ENCODE measurements at regions not wholly inside any gene's neighbourhood (a gene's known extent, or its start where the extent isn't known, plus 50 kb on each side); places are given as distances from the start of the nearest gene placed in this dataset.
"Not testable (repeated sequence)": the region's sequence is repeated elsewhere in the genome, so short reads cannot be mapped to it uniquely, and the experiment has no call there.

DNA sequence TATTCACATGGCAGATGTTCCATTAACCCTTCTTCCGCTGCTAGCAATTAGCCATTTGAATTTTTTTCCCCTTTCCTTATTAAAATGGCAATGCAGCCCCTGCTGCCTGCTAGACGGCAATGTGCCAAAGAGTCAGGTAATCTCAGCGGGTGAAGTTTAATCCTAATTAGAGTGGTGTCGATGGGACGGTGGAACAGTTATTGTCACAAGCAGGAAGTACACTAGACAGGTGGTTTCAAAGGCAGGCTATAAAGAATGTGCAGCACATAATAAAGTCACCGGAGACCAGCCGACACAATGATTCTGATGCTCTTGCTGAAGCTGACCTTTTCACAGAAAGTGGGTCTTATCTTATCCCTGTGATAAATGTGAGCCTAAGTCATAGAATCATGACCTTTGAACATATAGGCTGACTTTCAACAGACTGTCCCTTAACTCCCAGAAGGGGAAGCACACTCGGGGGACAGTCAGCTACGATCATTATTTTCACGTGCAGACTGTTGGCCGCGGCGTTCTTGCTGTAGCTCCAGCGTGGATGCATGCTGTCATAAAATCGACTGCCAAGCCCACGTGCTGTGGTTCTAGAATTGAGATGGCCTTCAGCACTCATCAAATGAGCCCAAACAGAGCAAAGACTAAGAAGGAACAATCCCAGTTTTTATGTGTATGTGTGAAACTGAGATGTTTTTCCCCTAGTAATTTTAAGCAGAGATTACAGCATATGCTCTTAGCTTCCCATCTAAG, 926.2 kb upstream of the SOX11 start:
- H3K9me3 Mint-ChIP-seq, result peaks cover 11 to 12% of the 10 kb centered on the region in 2 donors
- H3K27ac Mint-ChIP-seq, result no peak overlapping the region
- DNase-seq (ENCODE audit: low spot score in 2 of 2), result no peak
- ATAC-seq, result no peak
- H3K36me3 Mint-ChIP-seq, result no peaks in the 10 kb centered on the region

DNA sequence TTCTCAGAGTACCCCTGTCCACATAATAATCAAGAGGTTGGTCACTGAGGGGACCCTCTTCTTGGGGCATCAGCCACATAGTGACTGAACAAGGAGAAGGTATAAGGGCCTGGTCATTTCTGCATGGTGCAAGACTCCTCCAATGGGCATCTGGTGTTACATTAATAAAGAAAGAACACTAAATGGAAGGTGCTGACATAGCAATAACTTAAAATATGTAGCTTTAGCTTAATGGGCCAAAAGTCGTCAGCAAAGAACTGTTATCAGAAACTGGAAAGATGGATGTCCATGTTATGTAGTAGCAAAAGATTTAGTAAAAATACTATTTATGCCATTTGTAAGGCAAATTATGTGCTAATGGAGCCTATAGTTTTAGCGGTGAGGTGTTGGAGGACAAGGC, 916.5 kb upstream of the SOX11 start:
- Mint-ChIP-seq H3K36me3 (no peaks in the 10 kb centered on the region), H3K27ac (no peak overlapping the region), H3K9me3 (peaks cover 7 to 25% of the 10 kb centered on the region in 2 donors)
- DNase-seq (ENCODE audit: low spot score in 2 of 2), result no peak
- ATAC-seq, result no peak

DNA sequence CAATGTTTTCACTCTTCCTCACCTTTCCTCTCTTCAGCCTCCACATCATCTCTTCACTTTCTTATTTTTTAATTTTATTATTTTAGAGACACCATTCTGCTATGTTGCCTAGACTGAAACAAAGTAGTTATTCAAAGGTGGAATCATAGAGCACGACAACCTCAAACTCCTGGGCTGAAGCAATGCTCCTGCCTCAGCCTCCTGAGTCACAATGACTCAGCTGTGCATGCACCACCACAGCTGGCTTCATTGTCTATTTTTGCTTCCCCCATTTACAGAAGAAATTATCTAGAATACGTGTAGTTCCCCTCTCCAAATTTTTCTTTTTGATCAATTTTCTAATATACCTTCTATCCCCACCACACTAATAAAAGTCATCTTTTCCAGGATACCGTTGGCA, 911.5 kb upstream of the SOX11 start:
- H3K36me3 Mint-ChIP-seq, result no peaks in the 10 kb centered on the region
- peaks cover 9 to 24% of the 10 kb centered on the region in 2 donors for H3K9me3 Mint-ChIP-seq
- no peak for ATAC-seq
- H3K27ac Mint-ChIP-seq, result no peak overlapping the region
- no peak for DNase-seq (ENCODE audit: low spot score in 2 of 2)

DNA sequence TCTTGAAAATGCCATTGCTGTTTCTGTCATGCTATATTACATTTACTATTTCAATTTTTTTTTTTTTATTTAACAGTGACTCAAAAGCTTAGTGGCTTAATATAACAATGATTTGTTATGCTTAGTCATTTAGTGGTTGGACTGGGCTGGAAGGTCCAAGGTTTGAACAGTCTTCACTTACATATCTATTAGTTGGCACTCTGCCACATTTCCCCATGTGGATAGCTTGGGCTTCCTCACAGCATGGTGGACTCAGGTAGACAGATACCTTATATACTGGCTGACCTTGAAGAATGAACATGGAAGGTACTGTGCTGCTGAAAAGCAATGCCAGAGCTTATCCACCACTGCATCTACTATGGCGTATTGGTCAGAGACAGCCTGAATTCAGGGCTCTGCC, 909.5 kb upstream of the SOX11 start:
- no peak for DNase-seq (ENCODE audit: low spot score in 2 of 2)
- Mint-ChIP-seq H3K36me3 (peaks cover 0 to 6% of the 10 kb centered on the region in 2 donors), H3K27ac (no peak overlapping the region), H3K9me3 (peaks cover 20 to 36% of the 10 kb centered on the region in 2 donors)
- no peak for ATAC-seq

DNA sequence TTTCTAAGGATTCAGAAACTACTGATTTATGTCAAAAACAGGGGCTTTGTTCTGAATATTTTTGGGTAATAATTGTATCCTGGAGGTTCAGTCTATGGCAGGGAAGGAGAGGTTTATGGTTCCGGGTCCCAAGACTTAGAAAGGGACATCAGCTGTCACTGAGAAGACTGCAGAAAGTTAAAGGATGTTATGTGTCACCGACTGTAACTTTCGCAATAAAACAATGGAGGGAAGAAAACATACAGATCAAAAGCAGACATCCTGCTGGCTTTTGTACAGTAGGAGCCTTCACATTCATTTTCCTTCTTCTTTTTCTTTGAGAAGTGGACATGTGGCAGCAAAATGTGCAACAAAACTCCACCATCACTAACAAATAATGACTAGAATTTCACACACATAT, 900.7 kb upstream of the SOX11 start:
- H3K36me3 Mint-ChIP-seq, result peaks cover 0 to 9% of the 10 kb centered on the region in 2 donors
- DNase-seq (ENCODE audit: low spot score in 2 of 2) (no peak), ATAC-seq (no peak)
- H3K9me3 Mint-ChIP-seq, result peaks cover 18 to 28% of the 10 kb centered on the region in 2 donors
- H3K27ac Mint-ChIP-seq, result no peak overlapping the region

DNA sequence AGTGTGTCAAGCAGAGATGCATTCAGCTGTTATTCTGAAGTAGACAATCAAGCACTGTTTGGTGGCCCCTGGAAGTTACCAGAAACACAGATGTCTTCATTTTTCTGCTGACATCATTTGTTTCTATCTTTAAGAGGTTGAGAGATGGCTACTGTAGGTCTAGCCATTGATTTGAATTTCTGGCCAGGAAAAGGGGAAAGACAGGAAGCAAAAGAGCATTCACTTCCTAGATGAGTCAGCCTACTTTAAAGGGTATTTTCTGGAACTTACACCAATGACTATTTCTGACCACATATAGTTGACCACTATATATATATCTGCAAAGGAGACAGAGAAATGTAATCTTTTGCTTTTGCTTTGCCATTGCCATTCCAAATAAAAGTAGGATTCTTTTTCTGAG, 900.1 kb upstream of the SOX11 start:
- peaks cover 15 to 25% of the 10 kb centered on the region in 2 donors for H3K9me3 Mint-ChIP-seq
- no peak for ATAC-seq
- peaks cover 0 to 9% of the 10 kb centered on the region in 2 donors for H3K36me3 Mint-ChIP-seq
- no peak overlapping the region for H3K27ac Mint-ChIP-seq
- no peak for DNase-seq (ENCODE audit: low spot score in 2 of 2)

DNA sequence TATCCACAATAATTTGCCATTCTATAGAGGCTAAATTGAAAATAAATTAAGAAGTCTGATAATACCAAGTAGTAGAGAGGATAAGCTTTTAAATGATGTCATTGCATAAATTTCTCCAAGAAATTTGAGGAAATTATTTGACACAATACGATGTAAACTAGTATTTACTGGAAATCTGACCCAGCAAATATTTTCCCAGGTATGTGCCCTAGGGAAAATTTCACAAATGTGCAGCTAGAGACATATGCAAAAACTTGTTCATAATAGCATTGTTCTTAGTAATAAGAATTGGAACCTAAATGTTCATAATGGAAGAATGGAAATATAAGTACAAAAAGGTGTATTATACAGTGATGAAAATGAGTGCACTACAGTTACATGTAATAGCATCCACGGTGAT, 888.8 kb upstream of the SOX11 start:
- Mint-ChIP-seq H3K36me3 (no peaks in the 10 kb centered on the region), H3K9me3 (peaks cover 2 to 9% of the 10 kb centered on the region in 2 donors), H3K27ac (no peak overlapping the region)
- ATAC-seq (no peak), DNase-seq (ENCODE audit: low spot score in 2 of 2) (no peak)

DNA sequence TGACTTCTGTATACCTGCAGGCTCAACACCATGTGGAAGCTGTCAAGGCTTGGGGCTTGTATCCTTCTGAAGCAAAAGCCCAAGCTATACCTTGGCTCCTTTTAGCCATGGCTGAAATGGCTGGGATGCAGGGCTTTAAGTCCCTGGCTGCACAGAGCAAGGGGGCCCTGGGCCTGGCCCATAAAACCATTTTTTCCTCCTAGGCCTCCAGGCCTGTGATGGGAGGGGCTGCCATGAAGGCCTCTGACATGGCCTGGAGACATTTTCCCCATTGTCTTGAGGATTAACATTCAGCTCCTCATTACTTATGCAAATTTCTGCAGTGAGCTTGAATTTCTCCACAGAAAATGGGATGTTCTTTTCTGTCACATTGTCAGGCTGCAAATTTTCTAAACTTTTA, 878.0 kb upstream of the SOX11 start:
- ATAC-seq; DNase-seq (ENCODE audit: low spot score in 2 of 2); H3K27ac Mint-ChIP-seq: not testable (repeated sequence)
- Mint-ChIP-seq H3K9me3 (peaks cover 34 to 39% of the 10 kb centered on the region in 2 donors), H3K36me3 (peaks cover 19% of the 10 kb centered on the region in 2 donors)

DNA sequence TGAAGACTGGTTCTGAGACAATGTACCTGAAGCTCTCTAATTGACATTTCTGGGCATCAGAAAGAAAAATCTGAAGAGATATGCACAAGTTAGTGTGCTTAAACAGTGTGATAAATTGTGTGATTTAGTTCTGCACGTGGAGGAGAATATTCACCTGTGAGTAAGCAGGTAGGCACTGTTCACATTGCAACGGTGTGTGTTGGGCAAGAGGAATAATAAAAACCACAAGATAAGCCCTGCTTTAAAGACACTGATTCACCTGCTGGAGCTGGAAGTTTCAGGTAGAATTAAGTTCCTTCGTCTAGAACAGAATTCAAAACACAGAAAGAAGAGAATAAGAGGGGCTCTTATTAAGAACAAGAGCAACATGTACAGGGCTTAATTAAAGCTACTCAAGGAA, 864.3 kb upstream of the SOX11 start:
- DNase-seq (ENCODE audit: low spot score in 2 of 2), result no peak
- Mint-ChIP-seq H3K9me3 (peaks cover 0 to 3% of the 10 kb centered on the region in 2 donors), H3K27ac (no peak overlapping the region), H3K36me3 (no peaks in the 10 kb centered on the region)
- no peak for ATAC-seq

DNA sequence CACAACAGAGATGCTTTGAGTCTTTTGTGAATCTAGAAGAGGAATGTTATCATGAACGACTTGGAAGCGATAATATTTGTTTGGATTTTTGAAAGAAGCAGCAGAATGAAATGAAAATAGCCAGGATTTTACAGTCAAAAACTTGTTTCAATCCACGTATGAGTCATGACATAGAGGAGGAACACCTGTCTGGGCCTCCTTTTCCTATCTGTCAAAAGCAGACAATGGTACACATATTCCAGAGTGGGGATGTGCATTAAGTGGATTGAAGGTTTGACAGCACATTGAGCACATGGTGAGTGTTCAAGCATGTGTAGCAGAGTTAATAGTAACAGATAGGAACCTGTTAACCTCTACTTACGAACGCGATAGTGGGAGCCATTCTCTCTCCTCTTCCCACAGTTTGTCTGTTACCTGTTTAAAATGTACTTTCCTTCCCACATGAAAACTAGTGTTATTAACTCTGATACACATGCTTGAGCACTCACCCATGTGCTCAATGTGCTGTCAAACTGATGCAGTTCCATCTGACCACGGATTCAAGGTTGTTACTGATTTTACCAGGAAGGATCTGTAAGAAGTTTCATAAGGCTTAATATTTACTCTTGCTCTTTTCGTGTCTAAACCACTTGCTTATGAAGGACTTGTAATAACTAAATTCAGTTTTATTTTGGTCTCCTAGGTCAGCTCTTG, 863.4 kb upstream of the SOX11 start:
- Mint-ChIP-seq H3K36me3 (no peaks in the 10 kb centered on the region), H3K27ac (no peak overlapping the region), H3K9me3 (peaks cover 0 to 3% of the 10 kb centered on the region in 2 donors)
- ATAC-seq, result no peak
- no peak for DNase-seq (ENCODE audit: low spot score in 2 of 2)

DNA sequence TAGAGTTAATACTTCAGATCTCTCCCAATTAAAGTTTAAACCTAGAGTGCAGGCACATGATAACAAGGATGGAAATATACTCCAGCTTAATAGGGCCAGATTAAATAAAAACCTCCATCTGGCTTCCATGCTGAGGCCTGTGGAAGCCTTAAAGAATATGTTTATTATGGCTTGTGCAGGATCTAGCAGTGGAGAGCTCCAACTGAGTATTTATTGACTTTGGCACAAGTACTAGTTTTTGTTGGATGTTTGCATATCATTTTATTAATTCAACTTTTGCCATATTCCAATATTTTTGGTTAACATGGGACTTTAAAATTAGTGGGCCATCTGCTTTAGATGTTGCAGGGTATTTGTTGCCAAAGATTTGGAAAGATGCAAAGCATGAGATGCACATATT, 860.4 kb upstream of the SOX11 start:
- H3K27ac Mint-ChIP-seq, result no peak overlapping the region
- H3K36me3 Mint-ChIP-seq, result no peaks in the 10 kb centered on the region
- H3K9me3 Mint-ChIP-seq, result peaks cover 0 to 3% of the 10 kb centered on the region in 2 donors
- DNase-seq (ENCODE audit: low spot score in 2 of 2), result no peak
- no peak for ATAC-seq

DNA sequence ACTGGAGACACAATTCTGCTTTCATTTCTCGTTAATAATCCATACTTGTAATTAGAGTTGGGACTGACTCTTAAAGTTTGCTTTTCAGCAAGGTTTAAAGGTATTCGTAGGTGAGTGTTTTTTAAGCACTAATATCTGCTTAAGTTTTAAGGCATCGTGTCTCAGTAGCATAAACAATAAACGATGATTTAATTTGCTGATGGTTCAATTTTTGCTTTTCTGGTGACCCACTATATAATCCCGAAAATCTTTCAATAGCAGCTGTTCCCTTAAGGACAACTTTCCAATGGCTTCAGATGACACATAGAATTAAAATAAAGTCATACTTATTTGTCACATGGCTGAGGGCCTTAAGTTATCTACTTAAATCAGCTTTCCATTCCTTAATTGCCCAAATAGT, 859.5 kb upstream of the SOX11 start:
- H3K36me3 Mint-ChIP-seq, result peaks cover 0 to 6% of the 10 kb centered on the region in 2 donors
- ATAC-seq (no peak), DNase-seq (ENCODE audit: low spot score in 2 of 2) (no peak)
- H3K9me3 Mint-ChIP-seq, result peaks cover 6 to 9% of the 10 kb centered on the region in 2 donors
- H3K27ac Mint-ChIP-seq, result no peak overlapping the region

DNA sequence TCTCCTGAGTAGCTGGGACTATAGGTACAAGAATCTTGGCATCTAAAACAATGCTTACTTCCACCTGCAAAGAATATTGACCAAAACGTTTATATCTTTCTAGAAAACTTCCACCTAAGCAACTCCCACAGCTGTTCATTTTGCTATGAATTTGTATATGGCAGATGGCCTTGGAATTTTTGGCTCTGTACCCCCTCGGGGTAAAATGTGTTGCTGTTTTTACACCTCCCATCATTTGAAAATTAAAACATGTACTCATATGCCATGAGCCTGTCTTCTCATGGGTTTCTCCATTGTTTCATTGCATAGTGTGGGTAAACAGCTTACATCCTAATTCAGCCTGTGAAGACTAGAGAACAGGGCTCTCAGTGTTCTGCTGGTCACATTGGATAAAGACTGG, 853.6 kb upstream of the SOX11 start:
- ATAC-seq (no peak), DNase-seq (ENCODE audit: low spot score in 2 of 2) (no peak)
- Mint-ChIP-seq H3K27ac (no peak overlapping the region), H3K9me3 (peaks cover 19 to 20% of the 10 kb centered on the region in 2 donors), H3K36me3 (peaks cover 0 to 9% of the 10 kb centered on the region in 2 donors)

DNA sequence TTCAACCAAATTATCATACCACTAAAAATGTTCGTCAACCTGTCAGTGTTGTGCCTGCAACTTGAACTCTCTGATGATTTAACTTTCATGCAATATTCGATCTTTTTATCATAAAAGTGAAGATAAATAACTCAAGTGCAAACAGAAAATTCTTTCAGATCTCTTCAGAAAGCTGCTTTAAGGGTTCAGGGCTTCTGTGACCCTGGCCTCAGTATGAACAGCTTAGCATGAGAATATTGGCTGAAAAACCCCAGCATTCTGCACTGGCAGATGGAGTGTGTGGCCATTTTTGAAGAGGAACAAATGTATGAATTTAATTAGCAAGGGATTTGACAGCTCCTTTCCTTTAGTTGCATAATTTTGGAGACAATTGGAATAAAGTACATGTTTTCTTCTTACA, 851.4 kb upstream of the SOX11 start:
- DNase-seq (ENCODE audit: low spot score in 2 of 2) (no peak), ATAC-seq (no peak)
- Mint-ChIP-seq H3K36me3 (peaks cover 0 to 15% of the 10 kb centered on the region in 2 donors), H3K27ac (no peak overlapping the region), H3K9me3 (peaks cover 24 to 27% of the 10 kb centered on the region in 2 donors)

DNA sequence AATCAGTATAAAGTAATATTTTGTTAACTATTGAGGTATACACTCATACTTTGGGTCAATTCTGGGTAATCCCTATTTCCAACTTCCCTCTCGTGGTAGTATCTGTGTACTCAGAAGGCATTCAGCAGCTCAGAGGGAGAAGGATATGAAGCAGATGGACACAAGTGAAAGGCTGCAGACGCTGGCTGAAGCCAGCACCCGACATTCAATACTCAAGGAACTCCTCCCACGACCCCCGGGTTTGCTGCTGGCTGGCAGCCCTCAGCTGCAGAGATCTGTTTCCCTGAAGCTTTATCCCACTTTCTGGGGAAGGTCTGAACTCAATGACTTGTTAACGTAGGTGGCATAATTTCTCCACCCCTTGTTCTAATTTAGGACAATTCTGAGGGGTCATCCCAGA, 847.3 kb upstream of the SOX11 start:
- H3K9me3 Mint-ChIP-seq, result peaks cover 15 to 30% of the 10 kb centered on the region in 2 donors
- ATAC-seq (no peak), DNase-seq (ENCODE audit: low spot score in 2 of 2) (no peak)
- H3K36me3 Mint-ChIP-seq, result peaks cover 0 to 9% of the 10 kb centered on the region in 2 donors
- no peak overlapping the region for H3K27ac Mint-ChIP-seq

DNA sequence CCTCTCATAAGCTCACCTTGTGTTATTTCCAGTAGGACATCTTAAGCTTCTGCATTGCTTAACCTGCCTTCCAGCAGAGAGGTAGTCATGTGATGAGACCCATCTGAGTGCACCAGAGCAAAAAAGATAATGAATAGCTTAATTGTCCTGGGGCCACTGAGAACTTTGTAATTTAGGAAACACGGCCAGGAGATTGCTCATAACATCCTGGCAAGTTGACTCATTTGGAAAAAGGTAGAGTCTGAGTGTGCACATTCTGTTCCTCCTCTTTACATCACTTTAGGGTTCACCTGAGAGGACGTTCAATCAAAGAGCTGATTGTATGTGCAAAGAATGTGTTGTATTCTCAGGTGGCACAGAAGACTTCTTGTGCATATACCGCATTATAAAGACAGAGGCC, 830.2 kb upstream of the SOX11 start:
- ATAC-seq, result no peak
- H3K36me3 Mint-ChIP-seq, result peaks cover 0 to 4% of the 10 kb centered on the region in 2 donors
- DNase-seq (ENCODE audit: low spot score in 2 of 2), result no peak
- peaks cover 8 to 13% of the 10 kb centered on the region in 2 donors for H3K9me3 Mint-ChIP-seq
- no peak overlapping the region for H3K27ac Mint-ChIP-seq

DNA sequence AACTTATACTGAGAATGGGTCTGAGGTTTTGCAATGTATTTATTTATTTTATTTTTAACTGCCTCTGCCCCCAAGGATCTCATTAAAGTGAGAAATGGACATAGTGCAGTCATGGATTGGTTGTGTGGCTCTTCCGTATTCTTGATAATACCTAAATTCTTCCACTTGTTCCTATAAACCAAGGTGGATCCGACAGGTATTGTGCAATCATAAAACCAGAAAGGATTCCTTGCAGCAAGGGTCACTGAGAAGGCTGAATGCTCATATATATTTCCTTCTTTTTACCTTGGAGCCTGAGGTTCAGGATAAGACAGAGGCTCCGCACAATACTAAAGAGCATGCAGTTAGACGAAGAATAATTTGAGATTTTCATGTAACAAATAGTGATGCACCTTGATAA, 826.0 kb upstream of the SOX11 start:
- H3K9me3 Mint-ChIP-seq, result peaks cover 8 to 14% of the 10 kb centered on the region in 2 donors
- no peak for ATAC-seq

DNA sequence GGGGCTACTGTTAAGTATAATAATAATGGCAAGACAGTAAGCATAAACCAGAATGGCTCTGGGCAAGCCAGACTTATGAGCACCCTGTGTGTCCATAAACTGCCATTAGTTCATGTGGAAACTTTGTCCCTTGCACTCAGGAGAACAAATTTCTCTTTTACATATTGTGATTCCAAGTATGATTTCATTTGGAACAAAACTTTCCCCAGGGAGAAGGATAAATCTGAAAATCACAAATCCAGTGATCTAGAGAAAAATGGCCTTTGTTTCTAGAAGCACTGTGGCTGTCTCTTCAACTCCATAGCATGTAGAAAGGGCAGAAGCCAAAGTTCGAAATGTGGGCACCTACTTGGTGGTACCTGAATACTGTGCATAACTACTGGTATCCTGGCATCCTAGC, 823.7 kb upstream of the SOX11 start:
- H3K27ac Mint-ChIP-seq, result no peak overlapping the region
- no peak for DNase-seq (ENCODE audit: low spot score in 2 of 2)
- H3K9me3 Mint-ChIP-seq, result peaks cover 3 to 7% of the 10 kb centered on the region in 2 donors
- ATAC-seq, result no peak
- no peaks in the 10 kb centered on the region for H3K36me3 Mint-ChIP-seq

More for the DNA sequence above, 826.0 kb upstream of the SOX11 start:
- no peak for DNase-seq (ENCODE audit: low spot score in 2 of 2)
- Mint-ChIP-seq H3K27ac (no peak overlapping the region), H3K36me3 (peaks cover 0 to 4% of the 10 kb centered on the region in 2 donors)
